PC-9 (cell line): ENCODE measurements at regions not wholly inside any gene's neighbourhood (a gene's known extent, or its start where the extent isn't known, plus 50 kb on each side); places are given as distances from the start of the nearest gene placed in this dataset.

ENCODE experiments used
- BruUV-seq: library from RNA; stranded (reverse); fragments of 400-500 nt; replicated peaks from 2 replicates; lab custom pipeline; 2021; lab: Mats Ljungman, UMichigan
- CTCF ChIA-PET: fragments of 300-600 bp; sonication (Branson Sonifier 250); formaldehyde crosslinking; loops from one replicate; lab custom pipeline; 2022; ENCODE audit warnings: antibody characterized with exemption; lab: Charles Lee
- POLR2A ChIA-PET: fragments of 300-600 bp; sonication (Branson Sonifier 250); formaldehyde crosslinking; loops from one replicate; lab custom pipeline; 2022; ENCODE audit warnings: antibody characterized with exemption; ENCODE audit not compliant: unreplicated experiment; lab: Charles Lee
- DNase-seq, 2 experiments: peaks; one replicate each; pipeline versions ENCODE4 v3.0.0 to v3.0.0-alpha.2; 2015 to 2022; ENCODE audit warnings: mixed read lengths in 1 of 2
- H2AFZ ChIP-seq: fragments of 200-600 bp; sonication (generic); 2 replicates; pipeline ENCODE4 v1.8.1; 2017; ENCODE audit warnings: antibody characterized with exemption
- H3F3A ChIP-seq: fragments of 200-600 bp; sonication (generic); 2 replicates; pipeline ENCODE4 v1.8.1; 2017; ENCODE audit warnings: antibody characterized with exemption, mild to moderate bottlenecking, low read depth; ENCODE audit not compliant: insufficient read depth
- H3K27ac ChIP-seq: fragments of 200-600 bp; sonication (generic); 2 replicates; pipeline ENCODE4 v1.6.1; 2016; ENCODE audit warnings: mixed run types
- H3K27me3 ChIP-seq: fragments of 200-600 bp; sonication (generic); 2 replicates; pipeline ENCODE4 v1.6.1; 2016; ENCODE audit warnings: low read depth, mixed run types; ENCODE audit not compliant: insufficient read depth
- H3K36me3 ChIP-seq: fragments of 200-600 bp; sonication (generic); 2 replicates; pipeline ENCODE4 v1.6.1; 2016; ENCODE audit warnings: low read depth, mixed run types
- H3K4me1 ChIP-seq: fragments of 200-600 bp; sonication (generic); replicated peaks from 2 replicates; pipeline ENCODE4 v1.6.1; 2016; ENCODE audit warnings: mixed run types; ENCODE audit not compliant: insufficient read depth
- H3K4me2 ChIP-seq: fragments of 200-600 bp; sonication (generic); 2 replicates; pipeline ENCODE4 v1.6.1; 2017; ENCODE audit warnings: mixed run types
- H3K4me3 ChIP-seq: fragments of 200-600 bp; sonication (generic); 2 replicates; pipeline ENCODE4 v1.6.1; 2016; ENCODE audit warnings: mixed run types
- H3K79me2 ChIP-seq: fragments of 200-600 bp; sonication (generic); 2 replicates; pipeline ENCODE4 v1.6.1; 2017; ENCODE audit warnings: low read depth, mixed run types
- H3K9me2 ChIP-seq: fragments of 200-600 bp; sonication (generic); 2 replicates; pipeline ENCODE4 v1.8.1; 2017; ENCODE audit warnings: mild to moderate bottlenecking; ENCODE audit not compliant: insufficient read depth
- H3K9me3 ChIP-seq: fragments of 200-600 bp; sonication (generic); 2 replicates; pipeline ENCODE4 v1.8.1; 2016; ENCODE audit warnings: low read depth; ENCODE audit not compliant: insufficient read depth
- H4K20me1 ChIP-seq: fragments of 200-600 bp; sonication (generic); 2 replicates; pipeline ENCODE4 v1.8.1; 2017; ENCODE audit not compliant: insufficient read depth
- CTCF ChIP-seq: fragments of 200-600 bp; sonication (generic); conservative IDR thresholded peaks from 2 replicates; pipeline ENCODE4 v1.6.1; 2017; ENCODE audit warnings: mixed run types, antibody characterized with exemption, mild to moderate bottlenecking, moderate library complexity
- EZH2 ChIP-seq: fragments of 200-600 bp; sonication (generic); IDR thresholded peaks from 2 replicates; pipeline ENCODE4 v1.8.0; 2017; ENCODE audit warnings: antibody characterized with exemption, low read depth
- intact Hi-C: fragments of 100-400 bp; cut with micrococcal nuclease; formaldehyde crosslinking; loops from one replicate; pipeline ENCODE4 v1.10.0; 2022; ENCODE audit not compliant: unreplicated experiment

- BruUV-seq, result no TSS peak
Measured at GRCh38 chr4:75249739-75250138, 264.5 kb downstream of the RCHY1 start.

GRCh38 chr4:75248770-75249407 lies 265.3 kb downstream of the RCHY1 start:
- DNase-seq, result peak; percentile 8 to 86
- Histone ChIP-seq H2AFZ (no peak overlapping the region), H3K4me3 (no peak overlapping the region), H3K79me2 (no peaks in the 10 kb centered on the region), H3F3A (peaks cover 19% of the 10 kb centered on the region; the same call in 1 of the 2 replicates), H3K4me1 (peaks cover 28% of the 10 kb centered on the region), H3K4me2 (peak overlapping the region; percentile 51), H3K9me2 (no peaks in the 10 kb centered on the region), H4K20me1 (no peaks in the 10 kb centered on the region), H3K36me3 (no peaks in the 10 kb centered on the region), H3K9me3 (no peaks in the 10 kb centered on the region), H3K27me3 (no peaks in the 10 kb centered on the region), H3K27ac (peak overlapping the region; percentile 74)
- TF ChIP-seq EZH2, result no peak
- no peak for TF ChIP-seq CTCF
- intact Hi-C loops, result no loop called here
- ChIA-PET CTCF (interaction anchor here (0.6 kb wide), 1 partner anchor 620 kb away, joined by 3 read pairs; no protein-coding TSS in a partner anchor), POLR2A (no interaction called here)
- no TSS peak for BruUV-seq

More at GRCh38 chr4:75249739-75250138, 264.5 kb downstream of the RCHY1 start:
- Histone ChIP-seq H3K27me3 (no peaks in the 10 kb centered on the region), H3K9me3 (no peaks in the 10 kb centered on the region), H3K27ac (peak overlapping the region; percentile 74), H3K9me2 (no peaks in the 10 kb centered on the region), H2AFZ (no peak overlapping the region), H3K4me1 (peaks cover 28% of the 10 kb centered on the region), H4K20me1 (no peaks in the 10 kb centered on the region), H3K4me3 (no peak overlapping the region), H3K4me2 (peak overlapping the region; percentile 51), H3K36me3 (no peaks in the 10 kb centered on the region), H3K79me2 (no peaks in the 10 kb centered on the region), H3F3A (peaks cover 19% of the 10 kb centered on the region; the same call in 1 of the 2 replicates)
- no peak for DNase-seq
- TF ChIP-seq EZH2 (no peak), CTCF (no peak)
- intact Hi-C loops, result no loop called here
- CTCF ChIA-PET, result no interaction called here
- POLR2A ChIA-PET, result no interaction called here

GRCh38 chr4:75244325-75244724 lies 269.9 kb downstream of the RCHY1 start:
- POLR2A ChIA-PET, result no interaction called here
- no peak for DNase-seq
- CTCF ChIA-PET, result no interaction called here

More at GRCh38 chr4:75244325-75244724, 269.9 kb downstream of the RCHY1 start:
- no peaks in the 10 kb centered on the region for H3K27me3 ChIP-seq
- no peaks in the 10 kb centered on the region for H4K20me1 ChIP-seq
- H3K79me2 ChIP-seq, result no peaks in the 10 kb centered on the region
- no peak overlapping the region for H3K4me2 ChIP-seq
- no TSS peak for BruUV-seq
- H3K27ac ChIP-seq, result no peak overlapping the region
- no peaks in the 10 kb centered on the region for H3K36me3 ChIP-seq
- no peak for TF ChIP-seq CTCF
- TF ChIP-seq EZH2, result no peak
- intact Hi-C loops, result no loop called here
- no peak overlapping the region for H2AFZ ChIP-seq
- H3K4me1 ChIP-seq, result peaks cover 17% of the 10 kb centered on the region
- H3F3A ChIP-seq, result peaks cover 13% of the 10 kb centered on the region; the same call in 1 of the 2 replicates
- H3K9me3 ChIP-seq, result no peaks in the 10 kb centered on the region
- no peak overlapping the region for H3K4me3 ChIP-seq
- no peaks in the 10 kb centered on the region for H3K9me2 ChIP-seq
